Stimulated activated CD4-positive, alpha-beta T cell treated with anti-CD3 and anti-CD28 coated beads, TNF-alpha, amount 100 ng/mL, for 1 hour (primary cell): ENCODE measurements at regions not wholly inside any gene's neighbourhood (a gene's known extent, or its start where the extent isn't known, plus 50 kb on each side); places are given as distances from the start of the nearest gene placed in this dataset.

Experiments used
- DNase-seq, 3 donors: peaks; one replicate each; pipeline ENCODE4 v3.0.0-alpha.2; 2020; ENCODE audit warnings: low read depth in 3 of 3, low spot score in 1 of 3

DNA sequence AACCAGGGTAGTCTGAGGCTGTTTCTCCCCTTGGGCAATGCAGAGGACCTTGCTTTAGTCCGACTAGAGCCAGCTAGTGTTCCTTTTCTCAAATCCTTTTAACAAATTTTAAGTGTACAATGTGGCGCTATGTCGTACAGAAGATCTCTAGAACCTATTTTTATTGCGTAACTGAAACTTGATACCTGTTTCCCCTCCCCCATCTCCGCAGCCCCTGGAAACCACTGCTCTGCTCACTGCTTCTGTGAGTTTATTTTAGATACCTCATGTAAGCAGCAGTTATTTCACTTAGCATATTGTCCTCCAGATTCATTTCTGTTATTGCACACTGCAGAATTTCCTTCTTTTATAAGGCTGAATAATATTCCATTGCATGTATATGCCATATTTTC, 1092.3 kb downstream of the AACS start:
- DNase-seq = no peak

DNA sequence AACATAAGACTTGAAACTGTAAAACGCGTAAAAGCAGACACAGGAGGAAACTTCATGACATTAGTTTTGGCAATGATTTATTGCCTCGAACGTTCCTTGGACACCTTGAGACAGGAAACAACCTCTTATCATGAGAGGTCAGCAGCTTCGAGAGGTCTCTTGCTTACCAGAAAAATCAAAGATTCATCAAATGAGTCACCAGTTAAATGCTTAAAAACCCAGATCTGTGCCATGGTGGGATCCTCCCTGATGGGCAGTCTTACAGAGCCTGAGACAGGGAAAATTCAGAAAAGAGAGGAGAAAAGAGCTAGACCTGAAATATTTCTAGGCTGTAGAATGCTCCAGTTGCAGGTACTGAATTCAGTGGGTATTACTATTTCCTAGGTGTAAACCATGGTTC, 1093.9 kb downstream of the AACS start:
- DNase-seq = no peak

DNA sequence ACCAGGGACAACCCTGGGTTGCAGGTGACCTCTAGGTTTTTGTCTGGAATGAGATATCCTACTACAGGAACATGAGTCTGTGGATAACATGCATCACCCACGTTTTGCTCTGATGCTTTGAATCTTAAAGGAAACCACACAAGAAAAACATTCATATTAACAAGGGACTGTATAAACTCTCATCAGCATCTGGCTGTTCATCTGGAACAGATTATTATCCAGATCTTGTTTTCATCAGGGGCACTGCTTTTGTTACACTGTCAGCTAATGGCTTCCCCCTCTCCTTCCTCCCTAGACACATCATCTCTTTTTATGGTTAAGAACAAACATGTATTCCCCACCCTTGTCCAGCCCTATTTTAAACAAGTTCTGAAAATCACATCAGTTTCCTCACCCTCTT, 1095.7 kb downstream of the AACS start:
- no peak for DNase-seq

DNA sequence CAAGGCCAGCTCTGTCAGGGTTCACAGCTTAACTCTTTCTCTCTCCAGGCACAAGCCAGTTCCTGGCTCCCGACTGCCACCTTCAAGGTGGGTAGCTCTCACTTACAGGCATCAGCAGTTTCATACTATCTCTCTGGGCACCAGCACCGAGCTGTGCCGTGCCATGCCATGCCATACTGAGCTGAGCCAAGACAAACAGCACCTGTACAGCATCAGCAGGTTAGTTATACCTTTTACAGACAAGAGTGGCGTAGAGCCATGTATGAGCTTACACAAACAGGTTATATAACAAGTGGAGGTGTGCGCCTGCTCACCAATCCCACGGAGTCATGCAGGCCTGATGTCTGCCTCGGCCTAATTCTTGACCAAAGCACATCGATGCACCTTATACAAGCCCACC, 1098.7 kb downstream of the AACS start:
- DNase-seq = no peak

DNA sequence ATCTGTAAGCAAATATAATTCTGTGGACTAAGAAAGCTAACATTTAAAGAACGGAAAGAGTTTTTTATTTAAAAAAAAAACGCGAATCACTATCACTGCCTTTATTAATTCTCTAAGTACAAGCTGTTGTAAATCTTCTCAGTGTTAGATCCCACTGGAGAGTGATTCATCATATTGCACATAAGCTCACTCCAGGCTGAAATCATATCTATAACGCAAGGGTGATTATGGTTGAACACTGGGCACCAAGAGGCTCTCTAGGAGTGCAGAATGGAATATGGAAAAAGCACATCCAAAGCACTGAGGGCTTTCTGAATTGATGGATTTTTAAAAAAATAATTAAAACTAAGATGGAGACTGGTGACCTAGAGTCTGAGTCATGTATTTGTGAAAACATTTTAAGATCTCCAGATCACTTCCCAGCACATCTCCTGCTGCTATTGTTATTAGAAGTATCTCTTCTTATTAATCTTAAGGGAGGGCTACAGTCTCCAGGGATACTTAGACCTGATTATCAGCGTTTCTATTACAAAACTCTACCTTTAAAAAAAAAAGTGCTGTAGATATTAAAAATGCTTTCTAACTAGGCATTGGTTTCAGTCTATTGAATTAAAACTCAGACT, 1106.8 kb downstream of the AACS start:
- no peak for DNase-seq

DNA sequence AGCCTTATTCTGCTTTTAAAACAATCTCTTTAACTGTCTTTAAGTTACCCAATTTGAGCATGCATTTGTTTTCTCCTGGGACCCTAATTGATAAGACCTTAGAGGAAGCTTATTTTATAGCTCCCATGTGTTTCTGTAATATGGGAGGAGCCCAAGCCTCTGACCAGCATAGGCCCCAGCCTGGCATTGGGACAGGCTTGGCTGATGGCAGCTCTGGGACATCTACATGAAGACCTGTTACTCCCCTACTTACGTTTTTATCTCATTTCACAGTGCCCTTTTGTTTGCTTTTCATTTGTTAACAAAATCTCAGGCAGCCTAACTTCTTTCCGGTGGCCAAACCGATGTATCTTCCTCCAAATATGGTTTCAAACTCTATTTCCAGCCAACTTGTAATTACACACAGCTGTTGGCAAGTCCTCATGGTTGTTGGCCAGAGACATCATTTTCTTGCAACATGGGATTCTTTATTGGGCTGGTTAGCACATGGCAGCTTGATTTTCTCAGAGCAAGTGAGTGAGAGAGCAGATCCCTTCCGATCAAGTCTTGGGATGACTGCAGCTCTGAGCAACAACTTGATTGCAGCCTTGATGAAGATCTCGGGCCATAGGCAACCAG, 1117.5 kb downstream of the AACS start:
- no peak for DNase-seq

DNA sequence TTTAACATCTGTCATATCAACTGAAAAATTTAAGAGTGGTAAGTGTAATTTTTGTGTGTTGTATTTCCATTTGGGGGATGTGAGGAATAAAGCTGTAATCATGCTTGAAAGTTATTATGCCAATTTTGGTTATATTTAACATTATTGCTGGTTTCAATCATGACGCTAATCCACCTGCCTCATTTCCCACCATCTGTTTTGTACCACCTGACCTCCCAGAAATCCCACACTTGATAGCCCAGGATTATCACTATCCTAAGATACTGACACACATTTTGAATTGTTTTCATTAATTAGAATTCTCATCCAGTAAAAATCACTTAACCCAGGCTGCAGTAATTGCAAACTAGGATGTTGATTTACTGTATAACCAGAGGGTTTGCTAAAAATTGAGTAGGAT, 1119.8 kb downstream of the AACS start:
- DNase-seq = no peak

DNA sequence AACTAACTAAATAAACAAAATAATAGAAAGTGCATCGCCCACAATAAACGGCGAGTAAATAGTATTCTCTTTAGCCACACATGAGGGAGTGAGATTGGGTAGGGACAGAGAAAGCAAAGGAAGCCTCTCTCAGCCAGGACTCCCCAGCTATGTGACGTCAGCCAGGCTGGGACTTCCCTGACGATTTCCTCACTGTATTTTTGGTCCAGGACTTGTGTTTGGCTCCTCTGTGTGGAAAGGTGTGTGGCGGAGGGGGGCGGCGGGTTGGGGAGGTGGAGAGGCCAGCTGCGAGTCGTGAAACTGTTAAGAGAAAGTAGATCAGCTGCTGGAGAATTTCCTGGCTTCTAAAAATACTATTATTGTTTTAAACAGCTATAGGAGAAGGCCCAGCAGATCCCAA, 1124.6 kb downstream of the AACS start:
- DNase-seq = no peak

DNA sequence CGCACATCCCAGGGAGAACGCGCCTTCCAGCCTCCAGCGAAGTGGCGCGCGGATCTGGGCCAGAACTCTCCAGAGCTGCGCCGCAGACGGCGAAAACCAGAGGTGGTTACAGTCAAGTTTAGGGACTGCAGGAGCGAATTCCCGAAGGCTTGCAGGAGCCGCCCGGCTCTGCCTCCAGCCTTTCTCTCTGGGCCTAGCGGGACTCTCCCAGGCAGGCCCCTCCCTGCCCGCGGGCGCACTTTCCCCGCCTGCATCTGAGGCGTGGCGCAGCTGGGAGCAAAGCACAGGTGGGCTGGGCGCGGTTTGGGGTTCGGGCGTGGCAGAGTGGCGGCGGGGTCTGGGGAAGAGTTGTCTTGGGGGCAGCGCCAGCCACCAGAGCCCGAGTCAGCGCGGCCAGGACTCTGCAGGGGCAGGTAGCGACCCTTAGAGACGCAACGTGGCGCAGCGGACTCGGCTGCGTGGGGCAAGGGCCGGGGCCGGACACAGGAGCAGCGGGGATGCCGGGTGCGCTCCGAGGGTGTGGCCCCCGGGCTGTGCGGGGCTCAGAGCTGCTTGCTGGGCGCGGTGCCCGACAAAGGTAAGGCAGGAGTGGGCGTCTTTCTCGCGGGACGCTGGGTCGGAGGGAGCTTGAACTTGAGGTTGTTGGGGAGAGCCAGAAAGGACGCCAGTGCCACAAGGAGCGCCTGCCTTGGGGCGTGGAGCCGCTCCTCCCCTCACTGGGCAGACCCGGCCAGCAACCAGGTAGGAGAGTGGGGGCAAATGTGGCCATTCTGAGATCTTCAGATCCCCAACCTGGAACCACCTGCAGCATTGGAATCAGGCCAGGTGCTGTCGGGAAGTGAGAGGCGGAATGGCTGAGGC, 1126.0 kb downstream of the AACS start:
- DNase-seq = no peak

DNA sequence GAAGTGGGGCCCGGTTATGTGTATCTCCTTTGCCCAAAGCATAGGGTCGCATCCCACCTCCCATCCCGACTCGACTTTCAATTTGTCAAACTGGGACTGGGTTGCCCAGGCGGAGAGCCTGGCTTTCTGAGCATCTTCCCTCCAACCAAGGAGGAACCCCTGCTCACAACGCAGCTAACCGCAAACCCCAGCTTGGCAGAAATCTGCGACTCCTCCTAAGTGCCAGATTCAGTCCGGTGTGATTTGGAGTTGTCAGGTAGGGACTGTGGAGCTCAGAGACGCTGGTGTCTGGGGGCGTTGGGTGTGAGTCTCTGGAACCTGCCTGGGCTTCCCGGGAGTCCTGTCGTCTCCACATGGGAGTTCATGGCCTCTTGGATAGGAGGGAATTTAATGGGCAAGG, 1126.7 kb downstream of the AACS start:
- DNase-seq = no peak

DNA sequence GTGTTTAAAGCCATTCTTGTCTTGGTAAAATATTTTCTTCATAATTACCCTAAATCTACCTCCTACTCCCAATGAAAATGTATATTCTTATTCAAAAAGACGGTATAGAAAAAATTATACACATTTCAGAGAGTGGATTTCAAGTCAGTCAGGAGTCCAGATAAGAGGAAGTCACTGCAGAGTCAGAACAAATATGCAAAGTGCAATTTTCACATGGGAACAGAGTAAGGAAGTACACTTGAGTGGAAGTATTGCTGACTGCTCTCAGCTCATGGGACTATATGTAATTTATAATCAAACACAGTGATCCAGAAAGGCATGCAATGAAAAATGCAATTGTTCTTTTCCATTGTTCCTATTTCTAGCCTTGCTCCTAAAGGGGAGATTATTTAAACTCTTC, 1128.0 kb downstream of the AACS start:
- DNase-seq = no peak

DNA sequence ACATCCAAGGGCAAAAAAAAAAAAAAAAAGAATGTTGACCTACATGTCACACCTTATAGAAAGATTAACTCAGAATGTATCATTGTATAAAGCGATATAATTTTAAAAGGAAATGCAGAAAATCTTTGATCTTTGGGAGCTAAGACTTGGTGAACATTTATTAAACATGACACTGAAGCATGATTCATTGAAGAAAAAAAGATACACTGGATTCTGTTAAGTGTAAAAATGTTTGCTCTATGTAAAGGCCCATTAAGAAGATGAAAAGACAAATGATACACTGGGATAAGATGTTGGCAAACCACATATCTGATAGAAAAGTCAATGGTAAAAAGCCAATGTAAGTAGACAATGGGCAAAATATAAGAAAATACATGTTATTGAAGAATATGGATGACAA, 1131.0 kb downstream of the AACS start:
- DNase-seq = no peak

DNA sequence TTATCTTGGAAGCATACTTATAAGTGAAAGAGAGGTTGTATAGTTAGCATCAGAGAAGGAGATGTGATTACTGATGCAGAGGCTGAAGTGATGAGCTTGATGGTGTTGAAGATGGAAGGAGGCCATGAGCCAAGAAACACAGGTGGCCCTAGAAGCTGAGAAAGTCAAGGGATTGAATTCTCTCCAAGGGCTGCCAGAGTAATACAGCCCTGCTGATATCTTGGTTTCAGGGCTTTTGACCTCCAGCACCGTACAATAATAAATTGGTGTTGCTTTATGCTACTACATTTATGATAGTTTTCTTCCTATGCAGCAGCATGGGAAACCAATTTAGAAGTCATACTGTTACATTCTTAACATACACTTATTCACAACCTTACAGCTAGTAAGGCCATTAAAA, 1133.3 kb downstream of the AACS start:
- no peak for DNase-seq

DNA sequence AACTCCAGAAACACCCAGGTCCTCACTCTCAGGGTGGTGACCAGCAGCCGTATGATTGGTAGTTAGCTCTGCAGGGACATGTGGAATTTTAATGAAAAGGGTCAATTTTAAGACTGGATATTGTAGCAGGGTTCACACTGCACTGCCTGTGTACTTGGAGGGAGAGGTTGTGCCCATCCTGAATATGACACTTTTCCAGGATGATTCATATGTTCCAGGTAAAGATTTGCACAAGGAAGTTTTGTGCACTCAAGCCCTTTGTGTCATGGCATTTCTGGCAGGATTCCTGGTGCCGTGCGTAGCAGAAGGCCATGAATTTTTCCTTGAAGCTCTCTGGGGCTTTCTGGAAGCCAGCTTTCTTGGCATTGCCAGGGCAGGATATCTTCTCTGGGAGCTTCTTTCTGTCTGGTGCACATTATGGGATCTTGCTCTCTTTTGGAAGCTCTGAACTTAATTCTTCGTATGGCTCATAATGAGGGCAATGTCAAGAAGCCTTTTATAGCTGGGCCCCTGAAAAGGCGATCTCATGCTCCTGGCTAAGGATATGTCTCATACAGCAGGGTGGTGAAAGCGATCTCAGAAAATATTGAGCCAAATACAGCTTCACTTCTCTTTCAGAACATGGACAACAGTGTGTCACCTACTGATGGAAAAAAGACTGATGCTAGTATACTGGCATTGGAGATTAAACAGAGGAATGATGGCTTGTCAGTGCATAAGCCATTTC, 1133.9 kb downstream of the AACS start:
- DNase-seq = no peak

DNA sequence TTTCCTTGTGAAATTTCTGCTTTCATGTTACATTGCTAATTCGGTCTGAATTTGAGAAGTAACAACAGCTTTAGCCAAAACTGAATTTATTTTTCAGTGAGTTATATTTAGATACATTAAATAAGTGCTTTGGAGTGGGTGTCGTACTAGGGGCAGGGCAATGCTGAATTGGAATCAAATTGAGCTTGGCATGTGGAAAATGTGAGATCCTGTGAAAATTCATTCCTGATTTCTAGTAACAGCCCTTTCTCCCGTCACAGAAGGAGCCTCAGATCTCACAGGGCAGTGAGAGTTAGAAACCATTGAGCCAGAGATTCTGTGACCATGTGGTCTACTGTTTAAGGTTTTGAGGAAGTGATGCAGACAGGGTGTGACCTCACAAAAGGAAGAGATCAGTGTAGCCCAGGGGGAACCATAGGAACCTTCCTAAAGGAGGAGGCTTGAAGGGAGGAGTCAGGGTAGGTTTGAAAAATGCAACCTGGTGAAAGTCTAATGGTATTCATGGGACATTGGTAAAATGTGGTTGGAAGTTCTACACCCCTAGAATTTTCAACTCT, 1136.8 kb downstream of the AACS start:
- DNase-seq = no peak

DNA sequence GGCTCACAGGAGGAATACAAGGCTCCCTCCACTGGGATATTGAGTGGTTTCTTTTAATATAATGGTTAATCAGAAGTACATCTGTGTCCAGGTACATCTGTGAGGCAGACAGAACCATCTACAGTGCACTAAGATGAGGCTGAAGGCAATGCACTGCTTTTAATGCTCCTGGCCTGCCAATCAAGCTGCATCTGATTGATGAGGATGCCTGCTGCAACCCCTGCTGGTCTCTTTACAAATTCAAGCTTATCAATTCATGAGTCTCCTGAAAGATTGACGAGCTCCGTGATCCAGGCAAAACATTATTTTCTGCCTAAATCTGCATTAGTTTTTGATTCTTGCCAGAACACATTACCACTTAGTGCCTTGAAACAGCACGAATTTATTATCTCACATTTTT, 1139.1 kb downstream of the AACS start:
- no peak for DNase-seq

DNA sequence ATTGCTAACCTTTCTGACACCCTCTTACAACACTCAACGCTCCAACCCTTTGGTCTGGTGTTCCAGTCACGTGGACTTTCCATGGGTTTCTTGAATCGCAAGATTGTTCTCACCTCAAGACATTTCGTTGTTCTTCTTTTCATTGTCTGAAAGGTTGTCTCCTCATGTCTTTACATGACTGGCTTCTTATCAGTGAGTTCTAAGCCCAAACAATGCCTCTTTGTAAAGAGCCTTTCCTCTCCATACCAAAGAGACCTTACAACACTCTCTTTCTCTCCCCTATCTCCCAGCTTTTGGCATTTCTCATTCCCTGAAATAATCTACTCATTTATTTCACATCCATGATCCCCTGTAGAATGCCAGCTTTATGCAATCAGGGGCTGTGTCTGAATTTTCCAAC, 1144.8 kb downstream of the AACS start:
- no peak for DNase-seq

DNA sequence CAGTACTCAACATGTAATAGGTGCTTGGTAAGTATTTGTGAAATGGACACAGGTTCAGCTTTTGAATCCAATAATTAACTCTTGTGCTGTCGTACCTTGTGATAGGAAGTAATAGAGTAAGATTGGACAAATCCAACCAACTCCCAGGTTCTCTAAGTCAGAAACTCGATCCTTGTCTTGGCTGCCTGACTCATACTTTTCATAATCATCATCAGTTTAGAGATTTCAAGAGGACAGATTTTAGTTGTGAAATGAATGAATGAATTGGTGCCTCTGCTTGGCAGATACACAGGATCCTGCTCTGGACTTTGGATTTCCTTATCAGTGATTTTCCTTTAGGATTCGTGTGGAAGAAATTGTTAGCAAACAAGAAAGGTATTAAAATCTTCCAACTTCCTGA, 1145.2 kb downstream of the AACS start:
- no peak for DNase-seq

DNA sequence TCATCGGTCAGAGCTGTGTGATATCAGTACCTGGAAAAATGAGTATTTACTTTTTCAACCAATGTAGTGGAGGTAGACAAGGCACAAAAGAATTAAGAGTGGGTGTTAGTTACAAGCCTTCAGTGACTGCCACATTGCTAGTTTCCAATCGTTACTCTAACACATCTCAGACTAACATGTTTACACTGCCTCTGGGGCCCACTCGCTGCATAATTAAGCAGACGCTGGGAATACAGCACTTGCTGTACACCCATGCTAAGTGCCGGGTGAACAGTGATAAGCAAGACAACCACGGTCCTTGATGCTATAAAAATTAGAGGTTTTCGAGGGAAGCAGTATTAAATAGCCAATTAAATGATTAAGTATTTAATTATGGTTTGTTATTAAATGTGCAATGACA, 1147.6 kb downstream of the AACS start:
- no peak for DNase-seq

DNA sequence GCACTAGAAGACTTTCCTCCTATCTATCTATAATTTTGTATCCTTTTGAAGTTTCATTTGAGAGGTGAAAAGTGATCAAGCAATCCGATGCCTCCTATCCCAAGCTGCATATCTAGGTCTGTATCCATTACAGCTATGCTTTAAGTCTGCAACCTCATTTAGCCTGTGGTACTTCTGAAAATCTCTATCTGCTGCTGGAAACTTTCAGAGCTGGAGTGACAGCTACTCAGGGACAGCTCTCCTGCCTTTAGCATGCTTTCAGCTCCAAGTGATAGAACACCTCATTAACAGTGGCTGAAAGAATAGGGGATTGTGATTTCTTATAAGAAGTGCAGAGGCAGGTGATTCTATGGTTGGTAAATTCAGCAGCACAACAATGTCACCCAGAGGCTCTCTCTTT, 1153.5 kb downstream of the AACS start:
- no peak for DNase-seq

DNA sequence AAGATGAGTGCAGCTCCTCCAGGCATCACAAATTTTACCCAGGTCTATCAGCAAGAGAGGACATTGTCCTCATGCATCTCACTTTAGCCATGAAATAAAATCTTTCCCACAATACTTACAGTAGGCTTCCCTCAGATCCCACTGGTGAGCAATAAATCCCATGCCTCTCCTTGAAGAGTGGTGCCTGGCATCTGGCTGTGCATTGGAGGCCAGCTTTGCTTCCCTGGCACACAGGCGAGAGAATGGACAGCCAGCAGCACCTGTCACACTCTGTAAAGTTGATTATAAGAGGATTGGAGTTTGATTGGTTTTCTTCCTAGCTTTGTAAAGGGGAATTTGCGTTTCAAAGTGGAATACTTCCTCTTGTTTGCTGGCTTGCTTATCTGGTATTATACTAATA, 1153.9 kb downstream of the AACS start:
- no peak for DNase-seq
